T-helper 2 cell treated with Interferon-gamma antibody and Interleukin-4, amounts not matched to agents 100 ng/mL and 5 ng/mL, for 36 hours (primary cell): ENCODE measurements at regions not wholly inside any gene's neighbourhood (a gene's known extent, or its start where the extent isn't known, plus 50 kb on each side); places are given as distances from the start of the nearest gene placed in this dataset.

Experiments used
- intact Hi-C: fragments of 100-400 bp; cut with micrococcal nuclease; formaldehyde crosslinking; loops from one replicate; pipeline ENCODE4 v1.15.1; 2023

GRCh38 chr5:105754056-105754455 is 1916.7 kb downstream of the EFNA5 start:
- intact Hi-C loops = no loop called here

DNA sequence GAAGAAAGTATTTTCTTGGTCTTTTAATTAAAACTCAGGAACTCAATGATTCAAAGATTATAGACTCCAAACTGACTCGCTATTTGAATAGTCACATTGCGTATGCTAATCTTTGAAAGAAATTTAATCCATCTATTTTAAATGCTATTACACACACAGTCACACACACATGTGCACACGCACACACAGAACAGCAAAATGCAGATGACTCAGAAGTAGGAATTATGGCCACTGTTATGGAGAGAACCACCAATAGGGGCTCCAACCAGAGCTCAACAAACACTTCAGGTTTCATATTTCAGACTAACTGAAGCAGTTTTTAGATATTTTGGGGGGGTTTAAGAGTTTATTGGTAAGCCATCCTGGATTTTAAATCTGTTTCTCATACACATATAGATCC is 1917.9 kb downstream of the EFNA5 start:
- intact Hi-C loops = no loop called here

- intact Hi-C loops = no loop called here
Observed at GRCh38 chr5:105751908-105752307, 1918.8 kb downstream of the EFNA5 start.

- intact Hi-C loops = no loop called here
Observed at GRCh38 chr5:105745111-105745510, 1925.6 kb downstream of the EFNA5 start.

DNA sequence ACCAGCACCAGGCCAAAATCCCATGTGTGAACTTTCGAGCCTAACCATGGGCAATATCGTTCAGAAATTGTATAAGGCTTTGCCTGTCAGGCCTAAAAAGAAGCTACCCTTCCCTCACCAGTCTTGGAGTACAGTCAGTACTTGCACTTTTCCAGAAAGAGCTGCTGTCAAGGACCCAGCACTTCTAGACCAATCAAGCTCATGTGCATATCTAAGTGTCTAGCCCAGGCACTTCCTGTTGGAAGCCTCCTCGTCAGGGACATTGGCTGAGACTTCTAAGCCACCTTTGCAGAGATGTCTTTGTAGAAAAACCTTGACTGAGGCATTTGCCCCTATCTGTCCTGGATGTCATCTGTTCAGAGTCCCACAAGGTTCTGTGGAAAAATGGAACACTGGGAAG is 1930.5 kb downstream of the EFNA5 start:
- intact Hi-C loops = no loop called here

DNA sequence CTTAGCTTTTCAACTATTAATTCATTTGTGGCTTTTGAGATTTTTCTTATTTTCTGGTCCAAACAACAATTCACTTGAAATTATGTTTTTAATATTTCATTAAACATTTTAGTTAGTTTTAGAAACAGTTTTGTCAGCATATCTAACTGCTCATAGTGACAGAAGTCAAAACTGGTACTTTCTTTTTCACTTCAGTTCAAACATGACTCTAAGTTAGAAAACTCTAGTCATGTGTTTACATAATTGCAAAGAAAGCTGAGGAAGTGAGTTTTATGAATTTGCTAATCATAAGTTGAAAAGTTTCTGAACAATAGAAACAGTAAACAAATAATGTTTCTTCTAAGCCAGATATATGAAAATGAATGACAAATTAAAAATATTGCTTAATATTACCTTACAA is 1931.0 kb downstream of the EFNA5 start:
- intact Hi-C loops = no loop called here

- intact Hi-C loops = no loop called here
Observed at GRCh38 chr5:105735704-105736103, 1935.0 kb downstream of the EFNA5 start.

DNA sequence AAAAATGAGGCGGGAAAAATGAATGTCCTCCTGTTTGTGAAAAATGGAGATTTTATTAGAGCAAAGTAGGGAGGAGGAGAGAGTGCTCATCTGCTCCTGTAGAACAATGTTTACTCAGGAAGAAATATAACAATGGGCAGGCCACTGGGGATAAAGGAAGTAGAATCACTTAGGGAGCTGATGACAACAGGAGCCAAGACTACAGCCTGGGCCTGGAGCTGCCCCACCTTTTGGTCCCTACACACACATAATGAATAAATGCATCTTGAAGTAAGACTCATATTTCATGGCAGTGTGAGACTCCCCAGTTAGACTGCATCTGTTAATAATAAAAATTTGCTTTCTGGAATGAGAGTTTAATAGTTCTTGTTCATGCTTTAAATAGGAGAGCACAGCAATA is 1939.8 kb downstream of the EFNA5 start:
- intact Hi-C loops = no loop called here

GRCh38 chr5:105726093-105726492 is 1944.6 kb downstream of the EFNA5 start:
- intact Hi-C loops = no loop called here

GRCh38 chr5:105708442-105708841 is 1962.3 kb downstream of the EFNA5 start:
- intact Hi-C loops = loop anchor here (5.0 kb wide), 1 partner anchor 1499 kb away; no protein-coding TSS in a partner anchor

DNA sequence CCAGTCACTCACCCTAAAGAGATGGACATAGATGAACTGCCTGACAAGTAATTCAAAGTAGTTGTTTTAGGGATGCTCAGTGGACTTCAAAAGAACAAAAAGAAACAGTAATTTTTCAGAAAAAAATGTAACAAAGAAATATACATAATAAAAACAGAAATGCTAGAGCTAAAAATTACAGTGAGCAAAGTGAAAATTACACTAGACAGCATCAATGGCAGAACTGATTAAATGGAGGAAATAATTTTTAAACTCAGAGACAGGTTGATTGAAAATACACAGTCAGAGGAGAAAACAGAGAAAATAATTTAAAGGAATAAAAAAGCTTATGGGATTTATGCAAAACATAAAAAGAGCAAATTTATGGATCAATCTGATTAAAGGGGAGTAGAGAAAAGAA is 1968.4 kb downstream of the EFNA5 start:
- intact Hi-C loops = no loop called here

DNA sequence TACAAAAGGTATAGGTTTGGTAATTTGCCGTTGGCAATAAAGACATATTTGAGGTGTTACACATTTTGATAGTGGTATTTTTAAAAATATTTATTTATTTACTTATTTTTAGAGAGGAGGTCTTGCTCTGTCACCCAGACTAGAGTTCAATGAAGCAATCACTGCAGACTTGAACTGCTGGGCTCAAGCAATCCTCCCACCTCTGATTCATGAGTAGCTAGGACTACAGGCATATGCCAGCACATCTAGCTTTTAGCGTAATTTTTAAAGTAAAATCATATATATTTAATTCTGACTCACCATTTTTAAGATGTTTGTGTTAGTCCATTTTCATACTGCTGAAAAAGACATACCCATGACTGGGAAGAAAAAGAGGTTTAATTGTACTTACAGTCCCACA is 1974.3 kb downstream of the EFNA5 start:
- intact Hi-C loops = no loop called here

GRCh38 chr5:105695941-105696340 is 1974.8 kb downstream of the EFNA5 start:
- intact Hi-C loops = no loop called here

DNA sequence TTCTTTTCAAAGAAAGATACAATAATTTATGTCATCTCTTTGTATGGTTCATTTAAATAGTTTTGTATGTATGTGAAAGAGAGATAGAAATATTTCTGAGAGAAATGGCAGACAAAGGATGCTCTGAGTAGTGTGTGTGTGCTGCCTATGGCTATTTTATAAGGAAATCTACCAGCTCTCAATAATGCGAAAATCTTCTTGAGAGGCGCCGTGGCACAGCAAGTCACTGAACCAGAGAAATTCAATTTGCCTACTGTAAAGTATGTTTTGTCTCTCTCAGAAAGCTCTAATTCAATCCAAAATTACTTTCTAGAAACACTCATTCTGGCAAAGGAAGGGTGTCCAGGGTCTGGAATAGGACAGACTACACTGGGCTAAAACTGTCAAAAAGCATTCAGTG is 1981.1 kb downstream of the EFNA5 start:
- intact Hi-C loops = no loop called here

DNA sequence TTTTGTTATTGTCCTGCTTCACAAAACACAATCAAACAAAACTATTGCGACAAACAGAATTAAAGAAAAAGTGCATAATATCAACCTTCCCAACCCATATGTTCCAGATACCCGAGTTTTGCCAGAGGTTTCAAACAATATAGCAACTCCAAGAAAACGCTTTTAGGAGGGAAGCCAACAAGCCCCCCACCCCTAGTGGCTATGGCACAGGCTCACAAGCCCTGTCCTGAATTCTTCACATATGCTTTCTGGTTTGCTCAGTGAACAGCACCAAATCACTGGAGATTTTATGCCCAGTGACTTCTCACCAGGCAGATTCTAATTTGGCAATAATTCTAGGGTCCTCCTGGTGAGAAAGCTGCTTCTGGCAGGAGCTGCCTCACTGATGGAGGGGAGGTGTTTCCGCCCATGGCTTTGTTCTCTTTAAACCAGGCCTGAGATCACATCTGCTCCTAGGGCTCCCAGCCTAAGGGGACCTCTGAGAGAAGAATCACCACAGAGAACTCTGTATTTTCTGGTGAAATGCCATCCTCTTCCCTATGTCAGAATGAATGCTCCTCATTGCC is 1982.4 kb downstream of the EFNA5 start:
- intact Hi-C loops = no loop called here

DNA sequence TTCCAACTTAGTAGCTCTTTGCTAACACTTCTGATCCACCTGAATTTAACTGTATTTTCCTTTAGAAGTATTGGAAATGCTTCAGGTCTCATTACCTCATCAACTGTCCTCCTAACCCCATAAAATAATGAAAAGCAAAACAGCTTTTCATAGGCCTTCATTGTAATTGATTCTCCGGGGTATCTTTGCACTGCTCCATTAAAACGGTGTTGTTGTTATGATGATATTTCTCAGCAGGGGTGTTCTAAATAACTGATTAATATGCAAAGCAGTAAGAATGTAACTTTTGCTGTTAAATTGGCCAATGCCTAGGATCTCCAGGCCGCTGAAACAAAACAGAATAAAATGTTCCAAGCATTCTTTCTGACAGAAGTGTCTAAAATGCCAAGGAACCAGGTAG is 1983.2 kb downstream of the EFNA5 start:
- intact Hi-C loops = no loop called here

GRCh38 chr5:105685884-105686283 is 1984.9 kb downstream of the EFNA5 start:
- intact Hi-C loops = no loop called here

DNA sequence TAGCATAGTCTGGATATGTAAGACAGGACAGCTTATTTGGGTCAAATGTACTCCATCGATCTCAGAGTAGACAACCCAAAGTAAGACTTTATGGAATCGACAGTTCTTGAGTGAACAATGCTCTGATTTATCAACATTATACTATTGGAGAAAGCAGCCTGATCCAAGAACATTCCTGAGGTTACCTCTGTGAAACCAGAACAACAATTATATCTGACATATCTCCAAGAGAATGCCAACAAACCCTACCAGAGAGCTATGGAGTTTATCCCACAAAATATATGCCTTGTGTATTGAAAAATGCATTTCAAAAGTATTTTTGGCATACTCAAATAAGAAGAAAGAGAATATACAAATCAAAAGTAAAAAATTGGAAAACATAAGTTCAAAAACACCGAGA is 1985.9 kb downstream of the EFNA5 start:
- intact Hi-C loops = no loop called here

DNA sequence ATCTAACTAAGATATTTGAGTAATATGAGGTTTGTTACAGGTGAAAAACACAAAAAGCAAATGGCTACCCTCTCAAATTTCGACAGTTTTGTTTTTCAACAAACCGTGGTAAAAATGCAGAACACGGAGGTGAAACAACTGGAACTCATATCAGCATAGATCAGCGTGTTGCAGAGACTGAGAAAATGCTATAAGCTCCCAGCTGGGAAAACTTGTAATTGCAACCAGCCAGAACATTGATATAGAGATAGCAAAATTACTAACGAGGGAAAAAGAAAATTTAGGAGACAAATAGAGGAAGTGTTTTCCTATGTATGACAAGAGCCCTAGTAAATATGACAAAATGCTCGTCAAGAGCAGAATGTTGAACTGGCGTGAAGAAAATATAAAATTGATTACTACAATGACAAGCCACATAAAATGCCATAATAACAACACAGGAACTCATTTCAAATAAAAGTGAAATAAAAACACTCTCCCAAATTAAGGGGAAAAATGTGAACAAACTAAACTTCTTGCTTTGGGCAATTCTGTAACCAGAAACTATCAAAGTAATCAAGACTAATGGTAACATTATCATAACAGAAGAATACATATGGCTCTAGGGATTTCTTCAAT is 1989.8 kb downstream of the EFNA5 start:
- intact Hi-C loops = no loop called here

DNA sequence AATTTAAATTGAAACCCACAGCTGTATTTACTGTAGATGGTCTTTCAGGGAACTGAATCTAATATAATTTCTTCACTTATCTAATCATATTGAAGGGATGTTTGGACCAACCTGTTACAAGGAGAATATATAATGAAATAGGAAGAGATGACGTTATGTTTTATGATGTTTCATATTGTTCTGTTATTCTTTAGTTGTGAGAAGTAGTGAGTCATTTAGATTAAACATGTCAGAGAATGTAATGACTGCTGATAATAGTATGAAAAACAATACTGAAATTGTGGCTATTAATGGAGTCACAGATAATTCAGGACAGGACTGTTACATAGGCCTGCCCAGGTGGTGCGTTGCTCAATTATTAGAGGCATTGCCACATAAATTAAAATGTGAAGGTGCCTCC is 1993.4 kb downstream of the EFNA5 start:
- intact Hi-C loops = no loop called here

DNA sequence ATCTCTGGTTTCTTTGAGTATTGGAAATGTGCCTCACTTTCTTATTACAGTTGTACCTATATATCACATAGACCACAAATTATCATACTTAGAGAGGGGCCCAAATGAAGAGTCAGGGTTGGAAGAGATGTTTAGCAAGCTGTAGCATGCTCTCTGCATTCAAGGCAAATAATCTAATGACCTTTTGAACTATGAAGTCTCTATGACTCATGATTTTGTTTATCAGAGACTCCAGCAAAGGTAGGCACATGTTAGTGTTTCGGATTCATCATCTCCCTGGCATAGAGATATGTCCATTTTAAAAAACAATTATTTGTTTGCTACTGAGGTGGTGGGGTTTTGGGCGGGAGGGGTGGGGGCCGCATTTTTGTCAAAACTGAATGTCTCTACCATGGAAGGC is 2000.1 kb downstream of the EFNA5 start:
- intact Hi-C loops = no loop called here

DNA sequence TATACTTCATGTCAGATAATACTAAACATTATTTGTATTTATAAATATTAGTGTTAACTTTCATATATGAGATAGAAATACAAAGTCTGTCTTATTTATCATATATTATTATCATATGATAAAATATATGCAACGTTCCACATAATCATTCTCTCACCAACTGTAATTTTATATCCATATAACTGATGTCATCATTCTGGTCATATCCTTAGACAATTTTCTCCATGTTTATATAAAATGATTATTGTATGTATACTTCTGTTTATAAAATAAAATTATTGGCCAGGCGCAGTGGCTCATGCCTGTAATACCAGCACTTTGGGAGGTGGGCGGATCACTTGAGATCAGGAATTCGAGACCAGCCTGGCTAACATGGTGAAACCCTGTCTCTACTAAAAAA is 2007.1 kb downstream of the EFNA5 start:
- intact Hi-C loops = no loop called here

GRCh38 chr5:105659396-105659795 is 2011.3 kb downstream of the EFNA5 start:
- intact Hi-C loops = no loop called here

DNA sequence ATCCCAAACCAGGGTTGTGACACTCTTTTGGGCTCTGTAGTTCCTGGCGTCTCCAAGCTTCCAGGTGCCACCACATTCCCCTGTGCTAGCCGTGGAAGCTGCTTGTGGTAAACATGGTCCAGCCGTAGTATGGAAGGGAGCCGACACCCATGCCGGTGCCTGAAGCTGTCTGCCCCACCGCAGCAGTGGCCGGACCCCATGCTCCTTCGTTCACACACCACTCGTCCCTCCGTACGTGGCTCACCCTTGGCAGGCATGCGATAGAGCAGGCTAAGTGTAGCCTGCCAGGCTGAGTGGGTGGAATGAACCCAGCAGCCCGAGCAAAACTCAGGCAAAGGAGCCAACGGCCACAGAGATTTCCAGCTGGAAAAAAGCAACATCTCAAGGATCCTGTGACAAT is 2030.4 kb downstream of the EFNA5 start:
- intact Hi-C loops = no loop called here
